ENCODE measurements at regions not wholly inside any gene's neighbourhood (a gene's known extent, or its start where the extent isn't known, plus 50 kb on each side); places are given as distances from the start of the nearest gene placed in this dataset.

DNA sequence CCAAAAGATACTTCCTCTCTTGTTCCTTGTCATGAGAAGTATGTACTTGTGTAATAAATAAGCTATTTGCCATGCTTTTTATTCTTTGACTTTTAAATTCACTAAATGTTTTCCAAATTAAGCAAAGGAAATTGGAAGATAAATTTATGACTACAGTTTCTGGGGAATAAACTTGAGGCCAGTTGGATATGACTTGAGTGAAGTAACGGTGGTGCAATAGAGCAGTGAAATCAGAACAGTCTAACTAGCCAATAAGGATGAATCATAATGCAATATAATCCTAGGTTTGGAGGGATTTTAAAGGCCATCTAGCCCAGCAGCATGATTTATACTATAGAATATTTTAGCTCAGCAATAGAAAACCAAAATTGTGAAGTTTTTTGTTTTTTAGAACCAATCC lies 183.8 kb upstream of the TCF21 start:
- ATAC-seq (ENCODE audit: insufficient read depth, low read depth), result no peak
- H3K27me3 ChIP-seq (ENCODE audit: insufficient read depth, low read length, poor library complexity), result no peaks in the 10 kb centered on the region
- H3K4me2 ChIP-seq (ENCODE audit: insufficient read depth, low read length), result no peak overlapping the region
- no peak overlapping the region for H3K4me3 ChIP-seq (ENCODE audit: low read depth in 1 of 2, low read length in 2 of 2)
- H3K9me3 ChIP-seq (ENCODE audit: insufficient read depth, low read length, severe bottlenecking), result no peaks in the 10 kb centered on the region
- H3K4me1 ChIP-seq (ENCODE audit: insufficient read depth, low read length), result no peaks in the 10 kb centered on the region
- H3K36me3 ChIP-seq (ENCODE audit: insufficient read depth, low read length), result no peaks in the 10 kb centered on the region
- TF ChIP-seq EZH2 (IDR thresholded peaks at IDR 0.05; ENCODE audit: borderline replicate concordance, low read depth, low read length, severe bottlenecking), result no peak
- TF ChIP-seq, protein P1, sequence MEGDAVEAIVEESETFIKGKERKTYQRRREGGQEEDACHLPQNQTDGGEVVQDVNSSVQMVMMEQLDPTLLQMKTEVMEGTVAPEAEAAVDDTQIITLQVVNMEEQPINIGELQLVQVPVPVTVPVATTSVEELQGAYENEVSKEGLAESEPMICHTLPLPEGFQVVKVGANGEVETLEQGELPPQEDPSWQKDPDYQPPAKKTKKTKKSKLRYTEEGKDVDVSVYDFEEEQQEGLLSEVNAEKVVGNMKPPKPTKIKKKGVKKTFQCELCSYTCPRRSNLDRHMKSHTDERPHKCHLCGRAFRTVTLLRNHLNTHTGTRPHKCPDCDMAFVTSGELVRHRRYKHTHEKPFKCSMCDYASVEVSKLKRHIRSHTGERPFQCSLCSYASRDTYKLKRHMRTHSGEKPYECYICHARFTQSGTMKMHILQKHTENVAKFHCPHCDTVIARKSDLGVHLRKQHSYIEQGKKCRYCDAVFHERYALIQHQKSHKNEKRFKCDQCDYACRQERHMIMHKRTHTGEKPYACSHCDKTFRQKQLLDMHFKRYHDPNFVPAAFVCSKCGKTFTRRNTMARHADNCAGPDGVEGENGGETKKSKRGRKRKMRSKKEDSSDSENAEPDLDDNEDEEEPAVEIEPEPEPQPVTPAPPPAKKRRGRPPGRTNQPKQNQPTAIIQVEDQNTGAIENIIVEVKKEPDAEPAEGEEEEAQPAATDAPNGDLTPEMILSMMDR (IDR thresholded peaks at IDR 0.05; ENCODE audit: borderline replicate concordance, extremely low read depth, low read length, poor library complexity, severe bottlenecking), result no peak
- no peak overlapping the region for H3K9ac ChIP-seq (ENCODE audit: low read depth, low read length)
- no peaks in the 10 kb centered on the region for H4K20me1 ChIP-seq (ENCODE audit: insufficient read depth, low read length)
- no peak overlapping the region for H3K27ac ChIP-seq (ENCODE audit: low read length)
- DNase-seq, result no peak
- H3K79me2 ChIP-seq (ENCODE audit: insufficient read depth, low read length), result no peaks in the 10 kb centered on the region
- H2AFZ ChIP-seq (ENCODE audit: low read depth, low read length), result no peak overlapping the region

DNA sequence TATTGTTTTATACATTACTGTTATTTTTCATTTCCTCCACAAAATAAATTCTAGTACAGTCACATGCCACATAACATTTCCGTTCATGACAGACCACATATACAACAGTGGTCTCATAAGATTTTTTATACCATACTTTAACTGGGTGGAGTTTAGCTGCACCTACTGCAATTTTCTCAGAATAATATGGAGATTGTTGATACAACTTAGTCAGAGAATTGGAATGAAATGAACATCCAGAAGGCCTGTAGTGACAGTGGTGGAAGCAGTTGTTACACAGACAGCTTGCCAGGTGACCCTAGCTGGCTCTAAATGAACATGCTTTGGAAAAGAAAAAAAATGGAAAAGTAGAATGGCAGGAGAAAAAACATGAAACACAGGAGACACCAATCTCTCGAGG lies 183.2 kb upstream of the TCF21 start:
- DNase-seq, result no peak
- no peak for ATAC-seq (ENCODE audit: insufficient read depth, low read depth)
- Histone ChIP-seq H3K27me3 (ENCODE audit: insufficient read depth, low read length, poor library complexity) (no peaks in the 10 kb centered on the region), H3K4me1 (ENCODE audit: insufficient read depth, low read length) (no peaks in the 10 kb centered on the region), H3K27ac (ENCODE audit: low read length) (no peak overlapping the region), H3K79me2 (ENCODE audit: insufficient read depth, low read length) (no peaks in the 10 kb centered on the region), H2AFZ (ENCODE audit: low read depth, low read length) (no peak overlapping the region), H4K20me1 (ENCODE audit: insufficient read depth, low read length) (no peaks in the 10 kb centered on the region), H3K9me3 (ENCODE audit: insufficient read depth, low read length, severe bottlenecking) (no peaks in the 10 kb centered on the region), H3K36me3 (ENCODE audit: insufficient read depth, low read length) (no peaks in the 10 kb centered on the region), H3K4me2 (ENCODE audit: insufficient read depth, low read length) (no peak overlapping the region), H3K9ac (ENCODE audit: low read depth, low read length) (no peak overlapping the region), H3K4me3 (ENCODE audit: low read depth in 1 of 2, low read length in 2 of 2) (no peak overlapping the region)
- TF ChIP-seq EZH2 (IDR thresholded peaks at IDR 0.05; ENCODE audit: borderline replicate concordance, low read depth, low read length, severe bottlenecking), result no peak
- TF ChIP-seq, protein P1 (IDR thresholded peaks at IDR 0.05; ENCODE audit: borderline replicate concordance, extremely low read depth, low read length, poor library complexity, severe bottlenecking), result no peak

DNA sequence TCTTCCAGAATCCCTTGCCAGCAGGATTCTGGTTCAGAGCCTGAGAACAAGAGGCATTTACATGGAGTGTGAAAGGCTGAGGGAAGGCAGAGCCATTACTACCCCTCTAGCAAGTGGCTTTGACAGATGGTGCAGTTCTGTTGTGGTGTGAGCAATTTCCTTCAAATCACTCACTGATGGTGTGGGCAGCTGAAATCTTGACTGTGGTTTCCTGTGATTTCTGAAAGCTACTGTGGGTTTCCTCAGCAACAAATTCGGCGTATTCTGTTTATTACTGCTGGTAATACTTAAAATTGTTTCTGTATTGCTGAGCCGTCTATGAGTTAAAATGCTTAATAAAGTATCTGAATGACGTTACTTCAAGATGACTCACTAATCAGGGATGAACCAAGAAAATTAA lies 181.5 kb upstream of the TCF21 start:
- no peak overlapping the region for H3K4me2 ChIP-seq (ENCODE audit: insufficient read depth, low read length)
- no peaks in the 10 kb centered on the region for H3K79me2 ChIP-seq (ENCODE audit: insufficient read depth, low read length)
- ATAC-seq (ENCODE audit: insufficient read depth, low read depth), result peak; percentile 89
- H3K9ac ChIP-seq (ENCODE audit: low read depth, low read length), result no peak overlapping the region
- H3K4me1 ChIP-seq (ENCODE audit: insufficient read depth, low read length), result no peaks in the 10 kb centered on the region
- H3K4me3 ChIP-seq (ENCODE audit: low read depth in 1 of 2, low read length in 2 of 2), result no peak overlapping the region
- TF ChIP-seq EZH2 (IDR thresholded peaks at IDR 0.05; ENCODE audit: borderline replicate concordance, low read depth, low read length, severe bottlenecking), result no peak
- TF ChIP-seq, protein P1 (IDR thresholded peaks at IDR 0.05; ENCODE audit: borderline replicate concordance, extremely low read depth, low read length, poor library complexity, severe bottlenecking), result no peak
- no peak overlapping the region for H3K27ac ChIP-seq (ENCODE audit: low read length)
- H2AFZ ChIP-seq (ENCODE audit: low read depth, low read length), result no peak overlapping the region
- H3K27me3 ChIP-seq (ENCODE audit: insufficient read depth, low read length, poor library complexity), result no peaks in the 10 kb centered on the region
- peak; percentile 25 for DNase-seq
- H3K36me3 ChIP-seq (ENCODE audit: insufficient read depth, low read length), result no peaks in the 10 kb centered on the region
- H4K20me1 ChIP-seq (ENCODE audit: insufficient read depth, low read length), result no peaks in the 10 kb centered on the region
- H3K9me3 ChIP-seq (ENCODE audit: insufficient read depth, low read length, severe bottlenecking), result no peaks in the 10 kb centered on the region

DNA sequence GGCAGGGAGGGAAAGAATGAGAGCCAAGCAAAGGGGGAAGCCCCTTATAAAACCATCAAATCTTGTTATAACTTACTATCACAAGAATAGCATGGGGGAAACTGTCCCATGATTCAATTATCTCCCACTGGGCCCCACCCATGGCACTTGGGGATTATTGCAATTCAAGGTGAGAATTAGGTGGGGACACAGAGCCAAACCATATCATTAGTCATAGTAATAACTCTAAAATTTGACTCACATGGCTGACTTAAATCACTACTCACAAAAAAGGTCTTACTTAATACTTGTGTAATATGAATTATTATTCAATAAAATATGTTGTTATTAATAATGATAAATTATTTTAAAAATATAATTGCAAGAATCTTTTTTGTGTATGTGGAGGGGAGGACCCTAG lies 178.1 kb upstream of the TCF21 start:
- no peak overlapping the region for H3K4me2 ChIP-seq (ENCODE audit: insufficient read depth, low read length)
- ATAC-seq (ENCODE audit: insufficient read depth, low read depth), result no peak
- no peak overlapping the region for H3K4me3 ChIP-seq (ENCODE audit: low read depth in 1 of 2, low read length in 2 of 2)
- H3K79me2 ChIP-seq (ENCODE audit: insufficient read depth, low read length), result no peaks in the 10 kb centered on the region
- H3K36me3 ChIP-seq (ENCODE audit: insufficient read depth, low read length), result no peaks in the 10 kb centered on the region
- no peaks in the 10 kb centered on the region for H3K9me3 ChIP-seq (ENCODE audit: insufficient read depth, low read length, severe bottlenecking)
- no peaks in the 10 kb centered on the region for H3K27me3 ChIP-seq (ENCODE audit: insufficient read depth, low read length, poor library complexity)
- TF ChIP-seq, protein P1 (IDR thresholded peaks at IDR 0.05; ENCODE audit: borderline replicate concordance, extremely low read depth, low read length, poor library complexity, severe bottlenecking), result no peak
- TF ChIP-seq EZH2 (IDR thresholded peaks at IDR 0.05; ENCODE audit: borderline replicate concordance, low read depth, low read length, severe bottlenecking), result no peak
- no peaks in the 10 kb centered on the region for H4K20me1 ChIP-seq (ENCODE audit: insufficient read depth, low read length)
- DNase-seq, result no peak
- H3K9ac ChIP-seq (ENCODE audit: low read depth, low read length), result no peak overlapping the region
- no peaks in the 10 kb centered on the region for H3K4me1 ChIP-seq (ENCODE audit: insufficient read depth, low read length)
- H2AFZ ChIP-seq (ENCODE audit: low read depth, low read length), result no peak overlapping the region
- no peak overlapping the region for H3K27ac ChIP-seq (ENCODE audit: low read length)

All from DND-41 (cell line).